Trophoblast cell (in vitro differentiated cells and primary cell): ENCODE measurements at regions not wholly inside any gene's neighbourhood (a gene's known extent, or its start where the extent isn't known, plus 50 kb on each side); places are given as distances from the start of the nearest gene placed in this dataset.

Experiments used
- DNase-seq, 2 donors: peaks; one replicate each; pipeline ENCODE4 v3.0.0-alpha.2; 2016
- H2AFZ ChIP-seq: 2 replicates; pipeline ENCODE4 v1.6.1; 2013; ENCODE audit warnings: low read length, moderate library complexity, mild to moderate bottlenecking; ENCODE audit not compliant: insufficient read depth, poor library complexity
- H2AK5ac ChIP-seq: 2 replicates; pipeline ENCODE4 v1.6.1; 2013; ENCODE audit warnings: mild to moderate bottlenecking, low read length
- H2BK120ac ChIP-seq: 2 replicates; pipeline ENCODE4 v1.6.1; 2013; ENCODE audit warnings: low read length, mild to moderate bottlenecking, moderate library complexity; ENCODE audit not compliant: insufficient read depth, poor library complexity
- H2BK12ac ChIP-seq: 2 replicates; pipeline ENCODE4 v1.6.1; 2013; ENCODE audit warnings: mild to moderate bottlenecking, low read length, moderate library complexity
- H2BK5ac ChIP-seq: 2 replicates; pipeline ENCODE4 v1.6.1; 2013; ENCODE audit warnings: low read length, low read depth, moderate library complexity, mild to moderate bottlenecking; ENCODE audit not compliant: poor library complexity
- H3K14ac ChIP-seq: 2 replicates; pipeline ENCODE4 v1.6.1; 2013; ENCODE audit warnings: mild to moderate bottlenecking, low read length
- H3K18ac ChIP-seq: 2 replicates; pipeline ENCODE4 v1.6.1; 2013; ENCODE audit warnings: mild to moderate bottlenecking, low read length
- H3K23ac ChIP-seq: 2 replicates; pipeline ENCODE4 v1.6.1; 2013; ENCODE audit warnings: low read length
- H3K27ac ChIP-seq: 2 replicates; pipeline ENCODE4 v1.5.1; 2013; ENCODE audit warnings: low read depth, mild to moderate bottlenecking, inconsistent platforms, low read length, moderate library complexity
- H3K27me3 ChIP-seq: 2 replicates; pipeline ENCODE4 v1.6.1; 2013; ENCODE audit warnings: inconsistent platforms, mild to moderate bottlenecking, low read length, moderate library complexity; ENCODE audit not compliant: insufficient read depth
- H3K36me3 ChIP-seq, 2 experiments: 1 replicate in 1 of 2; 2 replicates in 1 of 2; pipeline ENCODE4 v1.6.1; 2013; ENCODE audit warnings: low read length in 2 of 2, mild to moderate bottlenecking in 2 of 2, moderate library complexity in 1 of 2; ENCODE audit not compliant: insufficient read depth in 2 of 2, control insufficient read depth in 1 of 2
- H3K4ac ChIP-seq: 2 replicates; pipeline ENCODE4 v1.6.1; 2013; ENCODE audit warnings: low read depth, mild to moderate bottlenecking, low read length, moderate library complexity
- H3K4me1 ChIP-seq, 2 experiments: 1 replicate in 1 of 2; 2 replicates in 1 of 2; pipeline ENCODE4 v1.6.1; 2013; ENCODE audit warnings: low read length in 2 of 2, mild to moderate bottlenecking in 2 of 2, moderate library complexity in 1 of 2; ENCODE audit not compliant: insufficient read depth in 2 of 2, control insufficient read depth in 1 of 2
- H3K4me2 ChIP-seq: 2 replicates; pipeline ENCODE4 v1.6.1; 2013; ENCODE audit warnings: inconsistent platforms, mild to moderate bottlenecking, low read length, moderate library complexity
- H3K4me3 ChIP-seq: 2 replicates; pipeline ENCODE4 v1.5.1; 2013; ENCODE audit warnings: mild to moderate bottlenecking, low read depth, low read length, inconsistent platforms
- H3K79me1 ChIP-seq: one replicate; pipeline ENCODE4 v1.6.1; 2013; ENCODE audit warnings: low read length
- H3K79me2 ChIP-seq: 2 replicates; pipeline ENCODE4 v1.6.1; 2013; ENCODE audit warnings: low read length, mild to moderate bottlenecking; ENCODE audit not compliant: control insufficient read depth, insufficient read depth, poor library complexity
- H3K9ac ChIP-seq: 2 replicates; pipeline ENCODE4 v1.6.1; 2013; ENCODE audit warnings: mild to moderate bottlenecking, low read length
- H3K9me3 ChIP-seq: 2 replicates; pipeline ENCODE4 v1.6.1; 2013; ENCODE audit warnings: low read depth, mild to moderate bottlenecking, control low read depth, inconsistent platforms, low read length; ENCODE audit not compliant: insufficient read depth
- H4K12ac ChIP-seq: 2 replicates; pipeline ENCODE4 v1.6.1; 2013; ENCODE audit warnings: low read depth, mild to moderate bottlenecking, low read length, moderate library complexity
- H4K8ac ChIP-seq: 2 replicates; pipeline ENCODE4 v1.6.1; 2013; ENCODE audit warnings: low read depth, mild to moderate bottlenecking, low read length, moderate library complexity
- H4K91ac ChIP-seq: one replicate; pipeline ENCODE4 v1.6.1; 2013; ENCODE audit warnings: low read depth, mild to moderate bottlenecking, low read length, moderate library complexity
- WGBS: extraction: QIAGEN DNeasy Blood & Tissue Kit; methylation state at CpG from one replicate; pipeline ENCODE4 v1.1.7; 2013; ENCODE audit warnings: missing lambda C conversion rate; ENCODE audit not compliant: insufficient read length, insufficient coverage; ENCODE audit errors: extremely low coverage; 5-methylcytosine and 5-hydroxymethylcytosine counted together

- no peaks in the 10 kb centered on the region for H3K79me2 ChIP-seq
- no peaks in the 10 kb centered on the region for H3K36me3 ChIP-seq
- H4K8ac ChIP-seq: no peak overlapping the region
- no peak overlapping the region for H2BK12ac ChIP-seq
- H3K9me3 ChIP-seq: no peaks in the 10 kb centered on the region
- H3K27me3 ChIP-seq: no peaks in the 10 kb centered on the region
- H4K12ac ChIP-seq: no peak overlapping the region
- H2AFZ ChIP-seq: no peak overlapping the region
- no peaks in the 10 kb centered on the region for H3K79me1 ChIP-seq
- no peak overlapping the region for H3K4me2 ChIP-seq
- no peak for DNase-seq
- H3K4me3 ChIP-seq: no peak overlapping the region
- no peak overlapping the region for H3K14ac ChIP-seq
- no peak overlapping the region for H3K27ac ChIP-seq
- H3K9ac ChIP-seq: no peak overlapping the region
- no peak overlapping the region for H3K23ac ChIP-seq
- H3K4ac ChIP-seq: no peak overlapping the region
- no peaks in the 10 kb centered on the region for H3K4me1 ChIP-seq
- H2AK5ac ChIP-seq: no peak overlapping the region
- H2BK120ac ChIP-seq: no peak overlapping the region
- H2BK5ac ChIP-seq: no peak overlapping the region
- H4K91ac ChIP-seq: no peak overlapping the region
- no peak overlapping the region for H3K18ac ChIP-seq
These were observed 159.5 kb downstream of the GPAM start for GRCh38 chr10:112024079-112024478.

- Histone ChIP-seq H4K12ac (no peak overlapping the region), H3K9me3 (no peaks in the 10 kb centered on the region), H3K27ac (no peak overlapping the region)
These were observed 158.3 kb downstream of the GPAM start for GRCh38 chr10:112025228-112025627.

GRCh38 chr10:112026438-112026837 is 157.1 kb downstream of the GPAM start:
- no peaks in the 10 kb centered on the region for H3K27me3 ChIP-seq
- peak in 1 of 2 donors; percentile 45 for DNase-seq
- H3K79me1 ChIP-seq: no peaks in the 10 kb centered on the region
- H3K14ac ChIP-seq: no peak overlapping the region
- no peak overlapping the region for H3K4me3 ChIP-seq
- no peak overlapping the region for H4K91ac ChIP-seq
- H3K9ac ChIP-seq: no peak overlapping the region
- H3K18ac ChIP-seq: no peak overlapping the region
- no CpG with 5 or more reads among the region's 4 CpGs for WGBS
- H3K36me3 ChIP-seq: no peaks in the 10 kb centered on the region
- no peaks in the 10 kb centered on the region for H3K9me3 ChIP-seq
- no peak overlapping the region for H2AFZ ChIP-seq
- no peak overlapping the region for H4K8ac ChIP-seq
- H2AK5ac ChIP-seq: no peak overlapping the region
- H3K4ac ChIP-seq: no peak overlapping the region
- H2BK5ac ChIP-seq: no peak overlapping the region
- H2BK12ac ChIP-seq: no peak overlapping the region
- no peaks in the 10 kb centered on the region for H3K4me1 ChIP-seq
- H3K79me2 ChIP-seq: no peaks in the 10 kb centered on the region
- H3K27ac ChIP-seq: no peak overlapping the region
- no peak overlapping the region for H3K4me2 ChIP-seq
- no peak overlapping the region for H3K23ac ChIP-seq
- H4K12ac ChIP-seq: no peak overlapping the region
- H2BK120ac ChIP-seq: no peak overlapping the region

More at GRCh38 chr10:112025228-112025627, 158.3 kb downstream of the GPAM start:
- H2BK5ac ChIP-seq: no peak overlapping the region
- H2AK5ac ChIP-seq: no peak overlapping the region
- no peak overlapping the region for H2BK12ac ChIP-seq
- H4K91ac ChIP-seq: no peak overlapping the region
- H3K23ac ChIP-seq: no peak overlapping the region
- no peak for DNase-seq
- no peaks in the 10 kb centered on the region for H3K36me3 ChIP-seq
- no peak overlapping the region for H3K4me3 ChIP-seq
- H3K27me3 ChIP-seq: no peaks in the 10 kb centered on the region
- no peak overlapping the region for H4K8ac ChIP-seq
- no peak overlapping the region for H3K4ac ChIP-seq
- no peak overlapping the region for H3K18ac ChIP-seq
- H3K4me1 ChIP-seq: no peaks in the 10 kb centered on the region
- no peak overlapping the region for H3K14ac ChIP-seq
- no peaks in the 10 kb centered on the region for H3K79me1 ChIP-seq
- no peak overlapping the region for H2AFZ ChIP-seq
- H3K9ac ChIP-seq: no peak overlapping the region
- H3K4me2 ChIP-seq: no peak overlapping the region
- no CpG with 5 or more reads among the region's 4 CpGs for WGBS
- H2BK120ac ChIP-seq: no peak overlapping the region
- no peaks in the 10 kb centered on the region for H3K79me2 ChIP-seq

GRCh38 chr10:112027731-112028280 is 155.8 kb downstream of the GPAM start:
- Histone ChIP-seq H3K4me3 (no peak overlapping the region), H3K9me3 (no peaks in the 10 kb centered on the region), H3K9ac (no peak overlapping the region), H4K91ac (no peak overlapping the region), H4K8ac (no peak overlapping the region), H3K36me3 (no peaks in the 10 kb centered on the region), H3K4ac (no peak overlapping the region), H3K79me1 (no peaks in the 10 kb centered on the region), H3K4me2 (no peak overlapping the region), H2AFZ (no peak overlapping the region), H3K79me2 (no peaks in the 10 kb centered on the region), H2BK5ac (no peak overlapping the region), H3K27me3 (no peaks in the 10 kb centered on the region), H3K23ac (no peak overlapping the region), H2BK120ac (no peak overlapping the region), H3K18ac (no peak overlapping the region), H3K27ac (no peak overlapping the region), H3K14ac (no peak overlapping the region), H2AK5ac (no peak overlapping the region), H3K4me1 (no peaks in the 10 kb centered on the region), H4K12ac (no peak overlapping the region), H2BK12ac (no peak overlapping the region)
- DNase-seq: peak; percentile 58 to 84
- WGBS: no CpG with 5 or more reads among the region's 4 CpGs
